K562 (cell line): ENCODE measurements at regions not wholly inside any gene's neighbourhood (a gene's known extent, or its start where the extent isn't known, plus 50 kb on each side); places are given as distances from the start of the nearest gene placed in this dataset.

Experiments used
- ATAC-seq: fragments of 200-7000 bp; cut with Tn5 transposase; 3 replicates; pipeline ENCODE4 v1.9.1; 2020; ENCODE audit warnings: moderate library complexity
- BruUV-seq: library from RNA; stranded (reverse); fragments of 400-500 nt; replicated peaks from 2 replicates; lab custom pipeline; 2021; lab: Mats Ljungman, UMichigan
- CTCF ChIA-PET: fragments of 300-600 bp; formaldehyde crosslinking; extraction: SDS; loops from one replicate; lab custom pipeline; 2021; ENCODE audit warnings: low intra/inter-chr PET ratio; lab: Yijun Ruan, JAX
- POLR2A ChIA-PET: fragments of 300-600, 350-650 bp; sonication (Branson Sonifier 250); formaldehyde crosslinking; extraction: SDS; loops from one replicate; lab custom pipeline; 2021; ENCODE audit warnings: antibody characterized with exemption, inconsistent platforms; lab: Yijun Ruan, JAX
- DNase-seq, 4 experiments: peaks; one replicate each; pipeline versions ENCODE4 v3.0.0 to v3.0.0-alpha.2; 2011 to 2018; ENCODE audit warnings: low spot score in 3 of 4, mixed read lengths in 3 of 4; ENCODE audit errors: extremely low read depth in 1 of 4
- FAIRE-seq: peaks from 2 replicates; lab custom pipeline; 2011; peaks lifted over from hg19 to GRCh38; lab: Jason Lieb, UNC
- H2AFZ ChIP-seq: 2 replicates; pipeline ENCODE4 v1.6.0; 2011; ENCODE audit warnings: low read depth, low read length, control low read depth, inconsistent platforms
- H3K27ac ChIP-seq: fragments of 200-600 bp; 3 replicates; pipeline ENCODE4 v1.8.0; 2011; ENCODE audit warnings: low read depth, mild to moderate bottlenecking, control low read depth, inconsistent platforms, low read length, moderate library complexity, mixed read lengths; ENCODE audit errors: extremely low read depth
- H3K27me3 ChIP-seq, 2 experiments: fragments of 300-600 bp in 1 of 2; 2 replicates in 1 of 2; 3 replicates in 1 of 2; pipeline versions ENCODE4 v1.6.0 to v1.8.0; 2011; ENCODE audit warnings: inconsistent platforms in 2 of 2, low read length in 2 of 2, mild to moderate bottlenecking in 1 of 2, mixed read lengths in 1 of 2, moderate library complexity in 1 of 2; ENCODE audit not compliant: control insufficient read depth in 2 of 2, insufficient read depth in 2 of 2
- H3K36me3 ChIP-seq: fragments of 300-600 bp; 3 replicates; pipeline ENCODE4 v1.8.0; 2011; ENCODE audit warnings: mild to moderate bottlenecking, low read length, inconsistent platforms; ENCODE audit not compliant: control insufficient read depth, insufficient read depth
- H3K4me1 ChIP-seq, 2 experiments: fragments of 200-600 bp in 1 of 2; replicated peaks in 1 of 2; 2 replicates in 1 of 2; 3 replicates in 1 of 2; pipeline versions ENCODE4 v1.5.1 to v1.8.0; 2011; ENCODE audit warnings: inconsistent platforms in 2 of 2, low read length in 2 of 2, mild to moderate bottlenecking in 1 of 2, mixed read lengths in 1 of 2, moderate library complexity in 1 of 2; ENCODE audit not compliant: control insufficient read depth in 2 of 2, insufficient read depth in 2 of 2
- H3K4me2 ChIP-seq: 2 replicates; pipeline ENCODE4 v1.6.1; 2011; ENCODE audit warnings: low read length, control low read depth, inconsistent platforms, mixed read lengths; ENCODE audit not compliant: insufficient read depth
- H3K4me3 ChIP-seq: fragments of 200-600 bp; sonication (generic), shearing (Covaris generic); 2 replicates; pipeline ENCODE4 v1.5.1; 2016; ENCODE audit warnings: control low read depth, inconsistent platforms
- H3K79me2 ChIP-seq: fragments of 200-600 bp; 3 replicates; pipeline ENCODE4 v1.8.0; 2011; ENCODE audit warnings: low read length, inconsistent platforms; ENCODE audit not compliant: control insufficient read depth, insufficient read depth
- H3K9ac ChIP-seq, 2 experiments: 2 replicates each; pipeline versions ENCODE4 v1.6.0 to v1.6.1; 2011; ENCODE audit warnings: low read depth in 2 of 2, low read length in 2 of 2, control low read depth in 1 of 2, inconsistent platforms in 1 of 2, mild to moderate bottlenecking in 1 of 2, mixed read lengths in 1 of 2; ENCODE audit not compliant: insufficient read depth in 1 of 2
- H3K9me1 ChIP-seq: one replicate; pipeline ENCODE4 v1.6.0; 2011; ENCODE audit warnings: inconsistent platforms, mild to moderate bottlenecking, low read length, moderate library complexity; ENCODE audit not compliant: control insufficient read depth, insufficient read depth
- H3K9me3 ChIP-seq: replicated peaks from 2 replicates; pipeline ENCODE4 v1.5.1; 2011; ENCODE audit warnings: low read depth, low read length, inconsistent platforms; ENCODE audit not compliant: control insufficient read depth, insufficient read depth
- H4K20me1 ChIP-seq: replicated peaks from 2 replicates; pipeline ENCODE4 v1.6.1; 2011; ENCODE audit warnings: low read length, inconsistent platforms, mixed read lengths; ENCODE audit not compliant: control insufficient read depth, insufficient read depth
- BRF1 ChIP-seq: IDR thresholded peaks from 3 replicates; pipeline ENCODE4 v1.6.1; 2011; ENCODE audit warnings: borderline replicate concordance, mild to moderate bottlenecking; ENCODE audit not compliant: insufficient read length; ENCODE audit errors: extremely low read depth
- CBFA2T3 ChIP-seq: fragments of 450-650 bp; IDR thresholded peaks from 2 replicates; pipeline ENCODE4 v1.6.1; 2017
- FIP1L1 ChIP-seq: fragments of 200-400 bp; formaldehyde crosslinking; IDR thresholded peaks from 2 replicates; pipeline ENCODE4 v1.6.1; 2018; ENCODE audit warnings: mild to moderate bottlenecking, low read depth, low read length; ENCODE audit not compliant: poor library complexity, severe bottlenecking
- HOXB6 ChIP-seq: fragments of 250-450 bp; sonication (Bioruptor Pico); IDR thresholded peaks from 2 replicates; pipeline ENCODE4 v1.5.1; 2022; ENCODE audit warnings: mild to moderate bottlenecking, borderline replicate concordance
- KDM2B ChIP-seq: fragments of 250-450 bp; sonication (Bioruptor Pico); IDR thresholded peaks from 2 replicates; pipeline ENCODE4 v1.8.0; 2021; ENCODE audit warnings: mild to moderate bottlenecking, moderate library complexity
- NCOA4 ChIP-seq: fragments of 450-650 bp; IDR thresholded peaks from 2 replicates; pipeline ENCODE4 v1.6.1; 2018; ENCODE audit warnings: mild to moderate bottlenecking; ENCODE audit not compliant: partially characterized antibody
- NUFIP1 ChIP-seq: fragments of 450-650 bp; IDR thresholded peaks from 2 replicates; pipeline ENCODE4 v1.6.1; 2018; ENCODE audit not compliant: partially characterized antibody
- PHF8 ChIP-seq: fragments of 200-600 bp; sonication (generic); IDR thresholded peaks from 2 replicates; pipeline ENCODE4 v1.6.1; 2012; ENCODE audit warnings: mixed run types, mild to moderate bottlenecking, inconsistent platforms, low read length, moderate library complexity, borderline replicate concordance
- PML ChIP-seq: IDR thresholded peaks from 2 replicates; pipeline ENCODE4 v1.6.1; 2012; ENCODE audit warnings: low read length, inconsistent platforms
- PTTG1 ChIP-seq: fragments of 450-650 bp; IDR thresholded peaks from 2 replicates; pipeline ENCODE4 v1.6.1; 2016; ENCODE audit warnings: low read depth, mild to moderate bottlenecking, missing genetic modification characterization, missing compliant biosample characterization
- SAFB ChIP-seq: fragments of 200-400 bp; formaldehyde crosslinking; IDR thresholded peaks from 2 replicates; pipeline ENCODE4 v1.6.1; 2017; ENCODE audit warnings: low read depth, low read length, borderline replicate concordance
- U2AF1 ChIP-seq: fragments of 200-400 bp; formaldehyde crosslinking; optimal IDR thresholded peaks from 2 replicates; pipeline ENCODE3; 2017; ENCODE audit warnings: mild to moderate bottlenecking, low read depth, low read length, moderate library complexity
- ZNF311 ChIP-seq: fragments of 250-450 bp; sonication (Bioruptor Pico); IDR thresholded peaks from 2 replicates; pipeline ENCODE4 v1.4.0; 2020; ENCODE audit warnings: mild to moderate bottlenecking, moderate library complexity
- WGBS: fragments of 100-300 bp; shearing (Covaris generic); methylation state at CpG from one replicate; pipeline ENCODE4 v1.1.6; 2016; ENCODE audit warnings: low coverage, mixed read lengths; ENCODE audit not compliant: insufficient coverage; ENCODE audit errors: missing lambda C conversion rate; 5-methylcytosine and 5-hydroxymethylcytosine counted together
- in situ Hi-C: fragments of 300-500 bp; cut with MboI; formaldehyde crosslinking; loops from 4 replicates; pipeline ENCODE4 v1.15.0; 2018; ENCODE audit warnings: inconsistent platforms, mixed read lengths
- intact Hi-C: fragments of 100-400 bp; cut with micrococcal nuclease; formaldehyde crosslinking; loops from 2 replicates; pipeline ENCODE4 v1.14.2; 2022
- TF ChIP-seq, protein P1 (sequence below): fragments of 450-650 bp; conservative IDR thresholded peaks from 2 replicates; pipeline ENCODE4 v1.6.1; 2016; ENCODE audit warnings: missing genetic modification characterization, low read depth, mild to moderate bottlenecking, missing compliant biosample characterization, moderate library complexity
- TF ChIP-seq, protein P2 (sequence below): sonication (generic); formaldehyde crosslinking; IDR thresholded peaks from 2 replicates; pipeline ENCODE4 v1.8.1; 2023; ENCODE audit warnings: mild to moderate bottlenecking, missing genetic modification reagents
- TF ChIP-seq, protein P3 (sequence below): fragments of 250-450 bp; sonication (Bioruptor Pico); IDR thresholded peaks from 2 replicates; pipeline ENCODE4 v1.8.0; 2021; ENCODE audit warnings: moderate library complexity, mild to moderate bottlenecking, inconsistent platforms
- TF ChIP-seq, protein P4 (sequence below): fragments of 450-650 bp; IDR thresholded peaks from 2 replicates; pipeline ENCODE4 v1.6.1; 2014; ENCODE audit warnings: low read depth, mild to moderate bottlenecking, moderate library complexity, borderline replicate concordance

GRCh38 chr16:85281181-85281580 is 168.9 kb upstream of the CIBAR2 start:
- H3K9ac ChIP-seq: peak overlapping the region in 1 of 2 experiments; percentile 60; a peak in 1 of 4 replicates
- H3K27ac ChIP-seq: no peak overlapping the region
- H3K4me3 ChIP-seq: no peak overlapping the region
- H3K9me3 ChIP-seq: no peaks in the 10 kb centered on the region
- H4K20me1 ChIP-seq: peaks cover 20% of the 10 kb centered on the region
- no peaks in the 10 kb centered on the region for H3K79me2 ChIP-seq
- ChIA-PET POLR2A (no interaction called here), CTCF (no interaction called here)
- H3K27me3 ChIP-seq: no peaks in the 10 kb centered on the region
- intact Hi-C loops: no loop called here
- no peak overlapping the region for H2AFZ ChIP-seq
- FAIRE-seq (peak; percentile 15), DNase-seq (no peak), ATAC-seq (no peak)
- no peaks in the 10 kb centered on the region for H3K9me1 ChIP-seq
- H3K4me1 ChIP-seq: peaks cover 0 to 42% of the 10 kb centered on the region in 2 experiments; a peak in 2 of 5 replicates
- no peaks in the 10 kb centered on the region for H3K36me3 ChIP-seq
- WGBS: 57% methylated on average over 9 of the region's 9 CpGs
- no TSS peak for BruUV-seq
- H3K4me2 ChIP-seq: no peak overlapping the region
- in situ Hi-C loops: no loop called here
- TF ChIP-seq, protein P1, sequence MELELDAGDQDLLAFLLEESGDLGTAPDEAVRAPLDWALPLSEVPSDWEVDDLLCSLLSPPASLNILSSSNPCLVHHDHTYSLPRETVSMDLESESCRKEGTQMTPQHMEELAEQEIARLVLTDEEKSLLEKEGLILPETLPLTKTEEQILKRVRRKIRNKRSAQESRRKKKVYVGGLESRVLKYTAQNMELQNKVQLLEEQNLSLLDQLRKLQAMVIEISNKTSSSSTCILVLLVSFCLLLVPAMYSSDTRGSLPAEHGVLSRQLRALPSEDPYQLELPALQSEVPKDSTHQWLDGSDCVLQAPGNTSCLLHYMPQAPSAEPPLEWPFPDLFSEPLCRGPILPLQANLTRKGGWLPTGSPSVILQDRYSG (tag): no peak
- TF ChIP-seq PTTG1 (no peak), PML (no peak), PHF8 (no peak), FIP1L1 (no peak), CBFA2T3 (no peak), KDM2B (no peak), ZNF311 (CRISPR knock-in tag) (no peak), NCOA4 (no peak), SAFB (no peak), U2AF1 (no peak), BRF1 (no peak), NUFIP1 (no peak), HOXB6 (CRISPR knock-in tag) (no peak)
- TF ChIP-seq, protein P2, sequence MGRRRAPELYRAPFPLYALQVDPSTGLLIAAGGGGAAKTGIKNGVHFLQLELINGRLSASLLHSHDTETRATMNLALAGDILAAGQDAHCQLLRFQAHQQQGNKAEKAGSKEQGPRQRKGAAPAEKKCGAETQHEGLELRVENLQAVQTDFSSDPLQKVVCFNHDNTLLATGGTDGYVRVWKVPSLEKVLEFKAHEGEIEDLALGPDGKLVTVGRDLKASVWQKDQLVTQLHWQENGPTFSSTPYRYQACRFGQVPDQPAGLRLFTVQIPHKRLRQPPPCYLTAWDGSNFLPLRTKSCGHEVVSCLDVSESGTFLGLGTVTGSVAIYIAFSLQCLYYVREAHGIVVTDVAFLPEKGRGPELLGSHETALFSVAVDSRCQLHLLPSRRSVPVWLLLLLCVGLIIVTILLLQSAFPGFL (CRISPR knock-in tag): no peak
- TF ChIP-seq, protein P3, sequence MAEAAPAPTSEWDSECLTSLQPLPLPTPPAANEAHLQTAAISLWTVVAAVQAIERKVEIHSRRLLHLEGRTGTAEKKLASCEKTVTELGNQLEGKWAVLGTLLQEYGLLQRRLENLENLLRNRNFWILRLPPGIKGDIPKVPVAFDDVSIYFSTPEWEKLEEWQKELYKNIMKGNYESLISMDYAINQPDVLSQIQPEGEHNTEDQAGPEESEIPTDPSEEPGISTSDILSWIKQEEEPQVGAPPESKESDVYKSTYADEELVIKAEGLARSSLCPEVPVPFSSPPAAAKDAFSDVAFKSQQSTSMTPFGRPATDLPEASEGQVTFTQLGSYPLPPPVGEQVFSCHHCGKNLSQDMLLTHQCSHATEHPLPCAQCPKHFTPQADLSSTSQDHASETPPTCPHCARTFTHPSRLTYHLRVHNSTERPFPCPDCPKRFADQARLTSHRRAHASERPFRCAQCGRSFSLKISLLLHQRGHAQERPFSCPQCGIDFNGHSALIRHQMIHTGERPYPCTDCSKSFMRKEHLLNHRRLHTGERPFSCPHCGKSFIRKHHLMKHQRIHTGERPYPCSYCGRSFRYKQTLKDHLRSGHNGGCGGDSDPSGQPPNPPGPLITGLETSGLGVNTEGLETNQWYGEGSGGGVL: no peak
- TF ChIP-seq, protein P4, sequence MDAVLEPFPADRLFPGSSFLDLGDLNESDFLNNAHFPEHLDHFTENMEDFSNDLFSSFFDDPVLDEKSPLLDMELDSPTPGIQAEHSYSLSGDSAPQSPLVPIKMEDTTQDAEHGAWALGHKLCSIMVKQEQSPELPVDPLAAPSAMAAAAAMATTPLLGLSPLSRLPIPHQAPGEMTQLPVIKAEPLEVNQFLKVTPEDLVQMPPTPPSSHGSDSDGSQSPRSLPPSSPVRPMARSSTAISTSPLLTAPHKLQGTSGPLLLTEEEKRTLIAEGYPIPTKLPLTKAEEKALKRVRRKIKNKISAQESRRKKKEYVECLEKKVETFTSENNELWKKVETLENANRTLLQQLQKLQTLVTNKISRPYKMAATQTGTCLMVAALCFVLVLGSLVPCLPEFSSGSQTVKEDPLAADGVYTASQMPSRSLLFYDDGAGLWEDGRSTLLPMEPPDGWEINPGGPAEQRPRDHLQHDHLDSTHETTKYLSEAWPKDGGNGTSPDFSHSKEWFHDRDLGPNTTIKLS: no peak
